Mammary epithelial cell (primary cell): ENCODE measurements at regions not wholly inside any gene's neighbourhood (a gene's known extent, or its start where the extent isn't known, plus 50 kb on each side); places are given as distances from the start of the nearest gene placed in this dataset.

Experiments used
- EZH2 ChIP-seq: IDR thresholded peaks from 2 replicates; pipeline ENCODE4 v1.6.1; 2012; ENCODE audit warnings: low read length, inconsistent platforms, borderline replicate concordance
- TF ChIP-seq, protein P1 (sequence below), 2 donors: IDR thresholded peaks in 1 of 2; conservative IDR thresholded peaks in 1 of 2; 2 replicates each; pipeline ENCODE4 v1.5.1; 2011 to 2012; ENCODE audit warnings: inconsistent platforms in 2 of 2, low read length in 2 of 2, mild to moderate bottlenecking in 2 of 2, control low read depth in 1 of 2, low read depth in 1 of 2; ENCODE audit not compliant: insufficient read depth in 1 of 2; ENCODE audit errors: extremely low read depth in 1 of 2

DNA sequence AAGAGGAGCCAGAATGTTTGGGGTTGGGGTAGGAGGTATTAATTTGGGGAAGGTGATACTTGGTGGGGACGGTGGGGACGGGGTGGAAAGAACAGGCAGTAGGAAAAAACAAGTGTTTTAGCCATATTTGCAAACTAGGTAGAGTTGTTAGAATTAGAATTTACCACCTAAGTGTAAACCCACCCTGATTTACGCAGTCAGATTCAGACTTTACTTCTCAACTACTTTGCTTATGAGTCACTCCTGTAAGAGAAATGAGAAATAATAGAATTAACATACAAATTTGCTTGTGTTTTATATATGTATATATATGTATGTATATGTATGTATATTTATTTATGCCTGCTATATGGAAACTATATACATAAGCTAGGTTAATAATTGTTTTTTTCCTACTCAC, 1168.2 kb upstream of the ZEB2 start:
- TF ChIP-seq, protein P1, sequence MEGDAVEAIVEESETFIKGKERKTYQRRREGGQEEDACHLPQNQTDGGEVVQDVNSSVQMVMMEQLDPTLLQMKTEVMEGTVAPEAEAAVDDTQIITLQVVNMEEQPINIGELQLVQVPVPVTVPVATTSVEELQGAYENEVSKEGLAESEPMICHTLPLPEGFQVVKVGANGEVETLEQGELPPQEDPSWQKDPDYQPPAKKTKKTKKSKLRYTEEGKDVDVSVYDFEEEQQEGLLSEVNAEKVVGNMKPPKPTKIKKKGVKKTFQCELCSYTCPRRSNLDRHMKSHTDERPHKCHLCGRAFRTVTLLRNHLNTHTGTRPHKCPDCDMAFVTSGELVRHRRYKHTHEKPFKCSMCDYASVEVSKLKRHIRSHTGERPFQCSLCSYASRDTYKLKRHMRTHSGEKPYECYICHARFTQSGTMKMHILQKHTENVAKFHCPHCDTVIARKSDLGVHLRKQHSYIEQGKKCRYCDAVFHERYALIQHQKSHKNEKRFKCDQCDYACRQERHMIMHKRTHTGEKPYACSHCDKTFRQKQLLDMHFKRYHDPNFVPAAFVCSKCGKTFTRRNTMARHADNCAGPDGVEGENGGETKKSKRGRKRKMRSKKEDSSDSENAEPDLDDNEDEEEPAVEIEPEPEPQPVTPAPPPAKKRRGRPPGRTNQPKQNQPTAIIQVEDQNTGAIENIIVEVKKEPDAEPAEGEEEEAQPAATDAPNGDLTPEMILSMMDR (conservative IDR thresholded peaks at IDR 0.05 in 1 of 2, IDR thresholded peaks at IDR 0.05 in 1 of 2; ENCODE audit: extremely low read depth in 1 of 2, insufficient read depth in 1 of 2, low read depth in 1 of 2, low read length in 2 of 2), result no peak
- no peak for TF ChIP-seq EZH2
